Nephron (organoid): ENCODE measurements at regions not wholly inside any gene's neighbourhood (a gene's known extent, or its start where the extent isn't known, plus 50 kb on each side); places are given as distances from the start of the nearest gene placed in this dataset.

Experiments used
- H3K27ac Mint-ChIP-seq, 3 experiments: 2 replicates each; pipeline ENCODE4 v1.8.0; 2020; ENCODE audit warnings: mixed read lengths in 3 of 3, mild to moderate bottlenecking in 2 of 3, moderate library complexity in 1 of 3
- H3K27me3 Mint-ChIP-seq: 2 replicates; pipeline ENCODE4 v1.8.0; 2021; ENCODE audit warnings: low read depth, mild to moderate bottlenecking, moderate library complexity, mixed read lengths
- H3K36me3 Mint-ChIP-seq: 2 replicates; pipeline ENCODE4 v1.8.0; 2020; ENCODE audit warnings: low read depth, mixed read lengths
- H3K4me1 Mint-ChIP-seq: 2 replicates; pipeline ENCODE4 v1.8.0; 2020; ENCODE audit warnings: mixed read lengths
- H3K4me3 Mint-ChIP-seq, 3 experiments: 2 replicates each; pipeline ENCODE4 v1.8.0; 2020; ENCODE audit warnings: mild to moderate bottlenecking in 3 of 3, mixed read lengths in 3 of 3, moderate library complexity in 2 of 3
- H3K9me3 Mint-ChIP-seq: 2 replicates; pipeline ENCODE4 v1.8.0; 2020; ENCODE audit warnings: mixed read lengths
- TF ChIP-seq, protein P1 (sequence below), 3 experiments: fragments of 200-600 bp; sonication (generic); IDR thresholded peaks; one replicate each; pipeline ENCODE4 v1.5.0; 2021; ENCODE audit warnings: antibody characterized with exemption in 3 of 3; ENCODE audit not compliant: unreplicated experiment in 3 of 3

- peaks cover 4% of the 10 kb centered on the region for H3K27me3 Mint-ChIP-seq
- H3K9me3 Mint-ChIP-seq, result no peaks in the 10 kb centered on the region
- H3K4me1 Mint-ChIP-seq, result peaks cover 26% of the 10 kb centered on the region
- peak overlapping the region in 2 of 3 experiments; percentile 26 to 39 for H3K27ac Mint-ChIP-seq
- peak overlapping the region in 1 of 3 experiments; percentile 5 for H3K4me3 Mint-ChIP-seq
- TF ChIP-seq, protein P1, sequence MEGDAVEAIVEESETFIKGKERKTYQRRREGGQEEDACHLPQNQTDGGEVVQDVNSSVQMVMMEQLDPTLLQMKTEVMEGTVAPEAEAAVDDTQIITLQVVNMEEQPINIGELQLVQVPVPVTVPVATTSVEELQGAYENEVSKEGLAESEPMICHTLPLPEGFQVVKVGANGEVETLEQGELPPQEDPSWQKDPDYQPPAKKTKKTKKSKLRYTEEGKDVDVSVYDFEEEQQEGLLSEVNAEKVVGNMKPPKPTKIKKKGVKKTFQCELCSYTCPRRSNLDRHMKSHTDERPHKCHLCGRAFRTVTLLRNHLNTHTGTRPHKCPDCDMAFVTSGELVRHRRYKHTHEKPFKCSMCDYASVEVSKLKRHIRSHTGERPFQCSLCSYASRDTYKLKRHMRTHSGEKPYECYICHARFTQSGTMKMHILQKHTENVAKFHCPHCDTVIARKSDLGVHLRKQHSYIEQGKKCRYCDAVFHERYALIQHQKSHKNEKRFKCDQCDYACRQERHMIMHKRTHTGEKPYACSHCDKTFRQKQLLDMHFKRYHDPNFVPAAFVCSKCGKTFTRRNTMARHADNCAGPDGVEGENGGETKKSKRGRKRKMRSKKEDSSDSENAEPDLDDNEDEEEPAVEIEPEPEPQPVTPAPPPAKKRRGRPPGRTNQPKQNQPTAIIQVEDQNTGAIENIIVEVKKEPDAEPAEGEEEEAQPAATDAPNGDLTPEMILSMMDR (IDR thresholded peaks at IDR 0.05; ENCODE audit: unreplicated experiment in 3 of 3), result no peak
- H3K36me3 Mint-ChIP-seq, result no peaks in the 10 kb centered on the region
Measured at GRCh38 chr3:194766845-194767244, 81.2 kb downstream of the FAM43A start.

DNA sequence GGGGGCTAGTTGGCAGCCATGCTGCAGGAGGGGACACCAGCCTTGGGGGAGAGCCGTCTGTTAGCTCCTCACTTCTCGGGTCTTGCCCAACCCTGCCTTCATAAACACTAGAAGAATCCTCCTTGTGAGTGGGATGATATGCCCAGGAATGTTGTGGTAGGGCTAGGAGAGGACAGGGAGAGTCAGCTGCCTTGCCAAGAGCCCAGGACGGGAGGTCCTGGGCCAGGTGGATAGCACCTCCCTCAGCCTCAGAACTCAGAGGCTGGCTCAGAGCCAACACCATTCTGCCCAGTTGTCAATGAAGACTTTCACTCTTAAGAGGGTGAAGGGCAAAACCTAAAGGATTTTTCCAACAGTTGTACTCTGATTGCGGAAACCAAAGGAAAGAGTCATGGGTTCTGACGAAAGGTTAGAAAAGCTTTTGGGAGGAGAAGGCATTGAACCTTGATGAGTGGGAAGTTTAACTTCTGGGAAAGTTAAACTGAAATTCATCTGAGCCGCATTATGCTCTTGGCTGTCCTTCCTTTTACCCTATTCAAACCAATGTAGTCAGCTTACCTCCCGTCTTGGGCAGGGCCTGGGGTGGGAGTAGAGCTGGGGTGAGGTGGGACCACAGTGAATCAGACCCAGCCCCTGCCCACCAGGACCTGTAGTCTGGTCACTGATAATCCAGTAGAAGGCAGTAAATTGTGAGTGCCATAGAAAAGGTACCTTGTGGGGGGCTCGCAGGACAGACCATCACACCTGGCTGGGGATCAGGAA, 81.9 kb downstream of the FAM43A start:
- H3K36me3 Mint-ChIP-seq, result no peaks in the 10 kb centered on the region
- H3K9me3 Mint-ChIP-seq, result no peaks in the 10 kb centered on the region
- H3K4me1 Mint-ChIP-seq, result peaks cover 29% of the 10 kb centered on the region
- TF ChIP-seq, protein P1 (IDR thresholded peaks at IDR 0.05; ENCODE audit: unreplicated experiment in 3 of 3), result no peak
- peak overlapping the region in 1 of 3 experiments; percentile 26 for H3K27ac Mint-ChIP-seq
- H3K27me3 Mint-ChIP-seq, result peaks cover 4% of the 10 kb centered on the region
- H3K4me3 Mint-ChIP-seq, result peak overlapping the region in 2 of 3 experiments; percentile 16 to 48

- Mint-ChIP-seq H3K4me3 (peak overlapping the region; percentile 69 to 75 (median 73)), H3K27me3 (peaks cover 10% of the 10 kb centered on the region), H3K9me3 (no peaks in the 10 kb centered on the region), H3K4me1 (peaks cover 38% of the 10 kb centered on the region), H3K27ac (peak overlapping the region; percentile 19 to 70 (median 25)), H3K36me3 (no peaks in the 10 kb centered on the region)
- TF ChIP-seq, protein P1 (IDR thresholded peaks at IDR 0.05; ENCODE audit: unreplicated experiment in 3 of 3), result no peak
Measured at GRCh38 chr3:194768586-194768985, 82.9 kb downstream of the FAM43A start.

- peaks cover 10% of the 10 kb centered on the region for H3K27me3 Mint-ChIP-seq
- peak overlapping the region; percentile 19 to 70 (median 25) for H3K27ac Mint-ChIP-seq
- H3K4me1 Mint-ChIP-seq, result peaks cover 44% of the 10 kb centered on the region
- no peaks in the 10 kb centered on the region for H3K36me3 Mint-ChIP-seq
- H3K9me3 Mint-ChIP-seq, result no peaks in the 10 kb centered on the region
- TF ChIP-seq, protein P1 (IDR thresholded peaks at IDR 0.05; ENCODE audit: unreplicated experiment in 3 of 3), result no peak
- H3K4me3 Mint-ChIP-seq, result peak overlapping the region; percentile 69 to 75 (median 73)
Measured at GRCh38 chr3:194769020-194769643, 83.4 kb downstream of the FAM43A start.

DNA sequence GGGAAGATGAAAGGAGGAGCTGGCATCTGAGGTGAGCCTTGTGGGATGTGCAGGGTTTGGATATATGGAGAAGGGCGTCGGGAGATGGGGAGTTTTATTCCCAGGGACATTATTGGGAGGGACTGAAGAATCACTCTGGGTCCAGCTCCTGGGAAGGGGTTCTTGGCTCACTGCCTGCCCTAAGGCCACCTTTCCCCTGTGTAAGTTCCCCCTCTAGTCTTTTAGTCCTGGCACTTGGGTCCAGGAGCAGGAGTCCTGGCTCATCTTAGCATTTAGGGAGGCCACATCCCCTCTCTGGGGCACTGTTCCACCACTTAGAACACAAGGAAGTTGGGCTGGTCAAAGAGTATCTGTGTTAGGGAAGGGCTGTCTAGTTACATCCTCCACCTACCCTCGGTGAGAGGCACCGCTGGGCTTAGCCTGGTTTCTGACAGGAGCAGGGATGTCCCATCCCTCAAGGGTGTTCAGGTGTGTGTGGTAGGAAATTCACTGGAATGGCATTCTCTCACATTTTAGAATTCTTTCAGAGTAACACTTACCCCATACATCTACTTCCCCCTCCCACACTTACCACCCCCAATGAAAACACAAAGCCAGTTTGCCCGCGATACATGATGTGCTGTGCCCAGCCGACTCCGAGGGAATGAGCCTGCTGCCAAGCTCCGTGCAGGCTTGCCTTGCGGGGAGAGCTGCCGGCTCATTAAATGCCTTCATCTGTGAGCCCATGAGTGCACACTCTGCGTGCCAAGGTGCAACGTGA, 86.7 kb downstream of the FAM43A start:
- Mint-ChIP-seq H3K9me3 (no peaks in the 10 kb centered on the region), H3K4me1 (peaks cover 48% of the 10 kb centered on the region), H3K36me3 (no peaks in the 10 kb centered on the region), H3K27me3 (peaks cover 21% of the 10 kb centered on the region), H3K27ac (no peak overlapping the region), H3K4me3 (no peak overlapping the region)
- TF ChIP-seq, protein P1 (IDR thresholded peaks at IDR 0.05; ENCODE audit: unreplicated experiment in 3 of 3), result no peak
